PC-9 (cell line): ENCODE measurements at regions not wholly inside any gene's neighbourhood (a gene's known extent, or its start where the extent isn't known, plus 50 kb on each side); places are given as distances from the start of the nearest gene placed in this dataset.
A peak's percentile ranks its signal among the peaks of the same experiment; 100 is the strongest.

ENCODE experiments used
- EZH2 ChIP-seq: fragments of 200-600 bp; sonication (generic); IDR thresholded peaks from 2 replicates; pipeline ENCODE4 v1.8.0; 2017; ENCODE audit warnings: antibody characterized with exemption, low read depth
- TF ChIP-seq, protein P1 (sequence below): fragments of 200-600 bp; sonication (generic); conservative IDR thresholded peaks from 2 replicates; pipeline ENCODE4 v1.6.1; 2017; ENCODE audit warnings: mixed run types, antibody characterized with exemption, mild to moderate bottlenecking, moderate library complexity

DNA sequence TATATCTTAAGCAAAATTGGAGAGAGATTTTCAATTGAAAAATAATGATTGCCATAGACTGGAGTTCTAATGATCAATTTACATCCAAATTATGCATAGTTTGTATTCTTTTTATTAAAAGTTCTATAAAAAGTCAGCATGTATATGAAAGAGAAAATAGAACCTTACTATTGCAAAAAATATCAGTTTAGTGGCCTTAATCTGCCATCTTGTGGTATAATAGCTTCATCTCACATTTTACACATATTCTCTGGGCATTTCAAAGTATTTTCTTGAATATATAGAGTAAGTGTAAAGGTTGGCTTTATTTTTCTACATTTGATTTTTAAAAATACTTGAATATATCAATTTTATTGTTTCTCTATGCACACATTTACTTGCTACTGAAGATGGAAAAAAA is 1858.6 kb upstream of the CDH9 start:
- TF ChIP-seq, protein P1, sequence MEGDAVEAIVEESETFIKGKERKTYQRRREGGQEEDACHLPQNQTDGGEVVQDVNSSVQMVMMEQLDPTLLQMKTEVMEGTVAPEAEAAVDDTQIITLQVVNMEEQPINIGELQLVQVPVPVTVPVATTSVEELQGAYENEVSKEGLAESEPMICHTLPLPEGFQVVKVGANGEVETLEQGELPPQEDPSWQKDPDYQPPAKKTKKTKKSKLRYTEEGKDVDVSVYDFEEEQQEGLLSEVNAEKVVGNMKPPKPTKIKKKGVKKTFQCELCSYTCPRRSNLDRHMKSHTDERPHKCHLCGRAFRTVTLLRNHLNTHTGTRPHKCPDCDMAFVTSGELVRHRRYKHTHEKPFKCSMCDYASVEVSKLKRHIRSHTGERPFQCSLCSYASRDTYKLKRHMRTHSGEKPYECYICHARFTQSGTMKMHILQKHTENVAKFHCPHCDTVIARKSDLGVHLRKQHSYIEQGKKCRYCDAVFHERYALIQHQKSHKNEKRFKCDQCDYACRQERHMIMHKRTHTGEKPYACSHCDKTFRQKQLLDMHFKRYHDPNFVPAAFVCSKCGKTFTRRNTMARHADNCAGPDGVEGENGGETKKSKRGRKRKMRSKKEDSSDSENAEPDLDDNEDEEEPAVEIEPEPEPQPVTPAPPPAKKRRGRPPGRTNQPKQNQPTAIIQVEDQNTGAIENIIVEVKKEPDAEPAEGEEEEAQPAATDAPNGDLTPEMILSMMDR: peak; percentile 56
- TF ChIP-seq EZH2: no peak
